B cell (primary cell): ENCODE measurements at regions not wholly inside any gene's neighbourhood (a gene's known extent, or its start where the extent isn't known, plus 50 kb on each side); places are given as distances from the start of the nearest gene placed in this dataset.
"Not testable (repeated sequence)": the region's sequence is repeated elsewhere in the genome, so short reads cannot be mapped to it uniquely, and the experiment has no call there.

Experiments used
- ATAC-seq: fragments of 200-7000 bp; cut with Tn5 transposase; one replicate; pipeline ENCODE4 v1.10.0; 2021; ENCODE audit warnings: low read depth, mild to moderate bottlenecking, moderate number of reproducible peaks, moderate library complexity
- CTCF ChIA-PET: fragments of 350-600 bp; sonication (Branson Sonifier 250); formaldehyde crosslinking; loops from one replicate; lab custom pipeline; 2021; ENCODE audit warnings: antibody characterized with exemption, inconsistent platforms; lab: Charles Lee
- POLR2A ChIA-PET: fragments of 350-600 bp; sonication (Branson Sonifier 250); formaldehyde crosslinking; loops from one replicate; lab custom pipeline; 2021; ENCODE audit warnings: antibody characterized with exemption; lab: Charles Lee
- DNase-seq: peaks from one replicate; pipeline ENCODE4 v3.0.0; 2013
- H2AFZ ChIP-seq: 2 replicates; pipeline ENCODE4 v1.6.1; 2012; ENCODE audit warnings: mild to moderate bottlenecking, low read depth, low read length; ENCODE audit not compliant: insufficient read depth, poor library complexity, severe bottlenecking
- H3K27ac ChIP-seq, 2 donors: 1 replicate in 1 of 2; 2 replicates in 1 of 2; pipeline ENCODE4 v1.5.1; 2012 to 2013; ENCODE audit warnings: low read length in 2 of 2, mild to moderate bottlenecking in 2 of 2, moderate library complexity in 1 of 2
- H3K27me3 ChIP-seq, 4 experiments: fragments of 200-600 bp in 1 of 4; sonication (generic) in 1 of 4; replicated peaks in 1 of 4; 1 replicate in 2 of 4; 2 replicates in 2 of 4; pipeline versions ENCODE4 v1.6.1 to v1.7.0; 2013 to 2016; ENCODE audit warnings: low read length in 3 of 4, mild to moderate bottlenecking in 2 of 4, mixed read lengths in 1 of 4, moderate library complexity in 1 of 4; ENCODE audit not compliant: insufficient read depth in 4 of 4, control insufficient read depth in 3 of 4; ENCODE audit errors: control extremely low read depth in 1 of 4
- H3K36me3 ChIP-seq, 2 experiments: replicated peaks in 1 of 2; 1 replicate in 1 of 2; 2 replicates in 1 of 2; pipeline versions ENCODE4 v1.6.1 to v1.7.1; 2013; ENCODE audit warnings: low read length in 1 of 2; ENCODE audit not compliant: insufficient read depth in 2 of 2, control insufficient read depth in 1 of 2; ENCODE audit errors: control extremely low read depth in 1 of 2, extremely low read depth in 1 of 2
- H3K4me1 ChIP-seq, 2 donors: fragments of 200-600 bp in 1 of 2; sonication (generic) in 1 of 2; 1 replicate in 1 of 2; 2 replicates in 1 of 2; pipeline versions ENCODE4 v1.5.1 to v1.6.1; 2013 to 2017; ENCODE audit warnings: low read length in 2 of 2; ENCODE audit not compliant: control insufficient read depth in 2 of 2, insufficient read depth in 2 of 2
- H3K4me2 ChIP-seq: replicated peaks from 2 replicates; pipeline ENCODE3; 2012; ENCODE audit warnings: mild to moderate bottlenecking, low read depth, low read length; ENCODE audit not compliant: poor library complexity, severe bottlenecking
- H3K4me3 ChIP-seq, 5 experiments: fragments of 200-600 bp in 1 of 5; sonication (generic) in 1 of 5; 1 replicate in 3 of 5; 2 replicates in 2 of 5; pipeline versions ENCODE4 v1.5.1 to v1.7.0; 2011 to 2016; ENCODE audit warnings: low read length in 4 of 5, mild to moderate bottlenecking in 4 of 5, low read depth in 2 of 5, control low read depth in 1 of 5, moderate library complexity in 1 of 5; ENCODE audit not compliant: insufficient read depth in 1 of 5; ENCODE audit errors: control extremely low read depth in 1 of 5, extremely low read depth in 1 of 5
- H3K79me2 ChIP-seq: fragments of 200-600 bp; sonication (generic); one replicate; pipeline ENCODE4 v1.6.0; 2016; ENCODE audit warnings: low read length; ENCODE audit not compliant: control insufficient read depth, insufficient read depth
- H3K9ac ChIP-seq: fragments of 200-600 bp; sonication (generic); 2 replicates; pipeline ENCODE4 v1.6.1; 2017; ENCODE audit warnings: mild to moderate bottlenecking, low read length, moderate library complexity
- H3K9me3 ChIP-seq, 3 donors: one replicate each; pipeline versions ENCODE4 v1.6.1 to v1.7.1; 2013; ENCODE audit warnings: low read length in 2 of 3; ENCODE audit not compliant: control insufficient read depth in 2 of 3, insufficient read depth in 1 of 3; ENCODE audit errors: control extremely low read depth in 1 of 3
- H4K20me1 ChIP-seq: 2 replicates; pipeline ENCODE4 v1.6.0; 2012; ENCODE audit warnings: mild to moderate bottlenecking, low read length; ENCODE audit not compliant: insufficient read depth, control insufficient read depth, poor library complexity, severe bottlenecking
- H3K27ac Mint-ChIP-seq: one replicate; pipeline ENCODE4 v1.8.0; 2021; ENCODE audit warnings: mixed read lengths
- H3K27me3 Mint-ChIP-seq: one replicate; pipeline ENCODE4 v1.8.0; 2021; ENCODE audit warnings: mixed read lengths
- H3K4me1 Mint-ChIP-seq: one replicate; pipeline ENCODE4 v1.8.0; 2021; ENCODE audit warnings: mixed read lengths
- H3K4me3 Mint-ChIP-seq: one replicate; pipeline ENCODE4 v1.8.0; 2021; ENCODE audit warnings: mixed read lengths
- H3K9me3 Mint-ChIP-seq: one replicate; pipeline ENCODE4 v1.8.0; 2022; ENCODE audit warnings: mixed read lengths; ENCODE audit not compliant: insufficient read depth
- EZH2 ChIP-seq: IDR thresholded peaks from 2 replicates; pipeline ENCODE4 v1.6.1; 2012; ENCODE audit warnings: borderline replicate concordance, low read depth, mild to moderate bottlenecking, moderate library complexity, low read length; ENCODE audit not compliant: insufficient read depth, poor library complexity, severe bottlenecking
- WGBS: methylation state at CpG from one replicate; pipeline ENCODE4 v1.1.5; 2013; ENCODE audit warnings: missing lambda C conversion rate; ENCODE audit not compliant: insufficient coverage; 5-methylcytosine and 5-hydroxymethylcytosine counted together
- intact Hi-C: fragments of 100-400 bp; cut with micrococcal nuclease; formaldehyde crosslinking; loops from one replicate; pipeline ENCODE4 v1.10.0; 2022
- TF ChIP-seq, protein P1 (sequence below): fragments of 200-600 bp; IDR thresholded peaks from one replicate; pipeline ENCODE4 v1.8.0; 2022; ENCODE audit warnings: antibody characterized with exemption, mild to moderate bottlenecking

DNA sequence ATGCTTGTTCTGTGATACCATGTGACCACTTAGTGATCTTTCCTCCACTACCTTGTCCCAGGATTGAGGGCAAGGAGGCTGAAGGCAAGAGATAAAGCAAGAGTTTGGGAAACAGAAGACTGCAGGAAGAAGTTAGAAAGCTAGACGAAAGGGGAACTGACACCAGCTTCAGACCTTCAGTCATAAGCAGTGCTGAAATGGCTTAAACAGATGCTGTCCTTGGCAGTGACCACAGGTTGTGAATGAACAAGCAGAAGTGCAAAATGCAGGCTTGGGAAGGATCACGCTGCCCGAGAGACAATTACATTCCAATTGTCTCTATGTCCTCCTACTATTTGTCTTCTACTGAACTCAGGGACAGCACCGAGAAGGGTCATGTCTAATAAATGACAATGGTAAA is 704.9 kb upstream of the AUTS2 start:
- no peak overlapping the region for H3K4me3 Mint-ChIP-seq

GRCh38 chr7:68899156-68899555 is 699.1 kb upstream of the AUTS2 start:
- H3K4me2 ChIP-seq, CTCF ChIA-PET, ATAC-seq, H3K9me3 Mint-ChIP-seq, H3K4me1 ChIP-seq, DNase-seq, H4K20me1 ChIP-seq, H3K27me3 ChIP-seq, H3K4me3 Mint-ChIP-seq, POLR2A ChIA-PET, intact Hi-C loops, H3K27me3 Mint-ChIP-seq, H3K27ac ChIP-seq, H3K27ac Mint-ChIP-seq, H3K4me3 ChIP-seq, H2AFZ ChIP-seq, H3K36me3 ChIP-seq, H3K79me2 ChIP-seq, H3K4me1 Mint-ChIP-seq, H3K9ac ChIP-seq: not testable (repeated sequence)
- WGBS = 98% methylated on average over 5 of the region's 6 CpGs
- H3K9me3 ChIP-seq = peaks cover 0 to 13% (median 0%) of the 10 kb centered on the region in 3 donors

More for the DNA sequence above, 704.9 kb upstream of the AUTS2 start:
- Mint-ChIP-seq H3K4me1 (no peaks in the 10 kb centered on the region), H3K27me3 (no peaks in the 10 kb centered on the region), H3K27ac (no peak overlapping the region), H3K9me3 (no peaks in the 10 kb centered on the region)
- H3K27ac ChIP-seq = no peak overlapping the region
- H3K9me3 ChIP-seq = no peaks in the 10 kb centered on the region
- POLR2A ChIA-PET = no interaction called here
- H4K20me1 ChIP-seq = no peaks in the 10 kb centered on the region
- CTCF ChIA-PET = no interaction called here
- DNase-seq (no peak), ATAC-seq (no peak)
- H3K4me1 ChIP-seq = no peaks in the 10 kb centered on the region
- TF ChIP-seq, protein P1, sequence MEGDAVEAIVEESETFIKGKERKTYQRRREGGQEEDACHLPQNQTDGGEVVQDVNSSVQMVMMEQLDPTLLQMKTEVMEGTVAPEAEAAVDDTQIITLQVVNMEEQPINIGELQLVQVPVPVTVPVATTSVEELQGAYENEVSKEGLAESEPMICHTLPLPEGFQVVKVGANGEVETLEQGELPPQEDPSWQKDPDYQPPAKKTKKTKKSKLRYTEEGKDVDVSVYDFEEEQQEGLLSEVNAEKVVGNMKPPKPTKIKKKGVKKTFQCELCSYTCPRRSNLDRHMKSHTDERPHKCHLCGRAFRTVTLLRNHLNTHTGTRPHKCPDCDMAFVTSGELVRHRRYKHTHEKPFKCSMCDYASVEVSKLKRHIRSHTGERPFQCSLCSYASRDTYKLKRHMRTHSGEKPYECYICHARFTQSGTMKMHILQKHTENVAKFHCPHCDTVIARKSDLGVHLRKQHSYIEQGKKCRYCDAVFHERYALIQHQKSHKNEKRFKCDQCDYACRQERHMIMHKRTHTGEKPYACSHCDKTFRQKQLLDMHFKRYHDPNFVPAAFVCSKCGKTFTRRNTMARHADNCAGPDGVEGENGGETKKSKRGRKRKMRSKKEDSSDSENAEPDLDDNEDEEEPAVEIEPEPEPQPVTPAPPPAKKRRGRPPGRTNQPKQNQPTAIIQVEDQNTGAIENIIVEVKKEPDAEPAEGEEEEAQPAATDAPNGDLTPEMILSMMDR = no peak
- TF ChIP-seq EZH2 = no peak
- intact Hi-C loops = no loop called here
- H3K4me2 ChIP-seq = no peak overlapping the region
- no peaks in the 10 kb centered on the region for H3K79me2 ChIP-seq
- no peak overlapping the region for H3K4me3 ChIP-seq
- WGBS = 72% methylated on average over 4 of the region's 4 CpGs
- no peak overlapping the region for H2AFZ ChIP-seq
- no peaks in the 10 kb centered on the region for H3K36me3 ChIP-seq
- H3K27me3 ChIP-seq = no peaks in the 10 kb centered on the region
- no peak overlapping the region for H3K9ac ChIP-seq
